ENCODE measurements at regions not wholly inside any gene's neighbourhood (a gene's known extent, or its start where the extent isn't known, plus 50 kb on each side); places are given as distances from the start of the nearest gene placed in this dataset.

DNA sequence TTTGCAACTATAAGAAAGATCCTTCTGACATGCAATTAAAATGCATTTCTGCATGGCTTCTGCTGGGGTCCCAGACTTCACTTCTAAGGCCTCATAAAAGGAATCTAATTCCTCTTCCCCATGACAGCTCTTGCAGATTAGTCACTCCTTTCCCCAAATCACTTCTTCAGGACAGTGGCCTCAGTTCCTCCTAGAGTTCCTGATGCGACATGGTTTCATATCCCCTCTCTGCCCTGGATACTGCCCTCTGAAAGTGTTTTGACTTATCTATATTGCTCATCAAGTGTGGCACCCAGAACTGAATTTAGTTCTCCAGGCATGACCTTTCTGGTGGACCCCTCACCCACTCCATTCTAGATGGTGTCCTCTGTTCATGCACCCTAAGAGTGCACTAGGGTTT, 238.1 kb downstream of the FOXO1 start:
- no peak for DNase-seq (ENCODE audit: low read depth in 4 of 4, low spot score in 3 of 4)

GRCh38 chr13:40429706-40430545, 236.5 kb downstream of the FOXO1 start:
- no peak for DNase-seq (ENCODE audit: low read depth in 4 of 4, low spot score in 3 of 4)

- DNase-seq (ENCODE audit: low read depth in 4 of 4, low spot score in 3 of 4): no peak
These were observed 234.1 kb downstream of the FOXO1 start for GRCh38 chr13:40432018-40432978.

DNA sequence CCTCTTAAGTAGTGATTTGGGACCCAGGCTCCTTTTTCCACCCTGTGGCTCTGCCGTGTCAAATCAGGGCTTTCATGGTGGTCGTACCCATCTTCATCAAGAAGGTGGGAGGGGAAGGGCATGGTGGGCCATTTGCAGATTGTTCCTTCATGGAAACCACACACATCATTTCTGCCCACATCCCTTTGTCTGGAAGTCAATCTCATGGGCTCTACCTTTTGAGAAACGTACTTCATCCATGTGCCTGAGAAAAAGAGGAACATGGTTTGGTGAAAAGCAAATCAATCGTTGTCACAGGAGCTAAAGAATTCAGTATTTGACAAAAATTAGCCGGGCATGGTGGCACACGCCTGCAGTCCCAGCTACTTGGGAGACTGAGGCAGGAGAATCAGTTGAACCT, 233.4 kb downstream of the FOXO1 start:
- DNase-seq (ENCODE audit: low read depth in 4 of 4, low spot score in 3 of 4): no peak

DNA sequence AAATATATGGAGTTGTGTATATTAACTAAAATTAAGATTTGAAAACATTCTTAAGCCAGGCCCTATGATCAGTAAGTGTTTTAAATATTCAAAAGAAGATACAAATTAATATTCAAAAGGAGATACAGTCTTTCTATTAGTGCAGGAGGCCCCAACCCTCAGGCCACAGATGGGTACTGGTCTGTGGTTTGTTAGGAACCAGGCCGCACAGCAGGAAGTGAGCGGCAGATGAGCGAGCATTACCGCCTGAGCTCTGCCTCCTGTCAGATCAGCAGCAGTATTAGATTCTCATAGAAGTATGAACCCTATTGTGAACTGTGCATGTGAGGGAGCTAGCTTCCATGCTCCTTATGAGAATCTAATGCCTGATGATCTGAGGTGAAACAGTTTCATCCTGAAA, 232.9 kb downstream of the FOXO1 start:
- DNase-seq (ENCODE audit: low read depth in 4 of 4, low spot score in 3 of 4): no peak

- no peak for DNase-seq (ENCODE audit: low read depth in 4 of 4, low spot score in 3 of 4)
These were observed 231.7 kb downstream of the FOXO1 start for GRCh38 chr13:40434516-40435397.

DNA sequence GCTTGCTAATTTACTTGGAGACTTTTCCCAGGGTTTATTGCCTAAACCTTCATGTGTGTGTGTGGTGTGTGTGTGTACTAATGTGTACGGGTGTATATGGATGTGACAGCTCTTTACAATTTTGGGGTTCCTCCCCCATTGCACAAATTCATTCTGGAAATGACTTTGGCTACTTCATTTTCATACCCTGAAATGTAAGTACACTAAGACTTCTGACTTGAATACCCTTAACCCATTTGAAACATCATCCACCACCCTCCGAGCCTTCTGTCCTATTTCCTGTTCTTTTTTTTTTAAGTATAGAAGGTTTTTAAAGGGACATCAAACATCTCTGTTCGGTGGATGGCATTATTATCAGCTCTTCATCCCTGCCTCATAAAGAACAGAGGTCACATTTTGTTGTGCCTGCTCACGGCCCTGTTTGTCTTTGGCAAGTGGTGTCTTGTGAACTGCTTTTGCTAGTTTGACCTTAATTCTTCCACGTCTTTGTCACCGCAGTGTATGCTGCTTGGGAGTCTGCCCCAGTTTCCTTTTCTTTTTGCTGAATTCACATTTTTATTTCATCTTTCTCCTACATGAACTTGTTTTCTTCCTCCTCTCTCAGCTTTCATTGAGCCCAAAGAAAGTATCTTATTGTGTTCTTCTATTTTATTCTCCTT, 228.3 kb downstream of the FOXO1 start:
- DNase-seq (ENCODE audit: low read depth in 4 of 4, low spot score in 3 of 4): no peak

- DNase-seq (ENCODE audit: low read depth in 4 of 4, low spot score in 3 of 4): no peak
These were observed 227.2 kb downstream of the FOXO1 start for GRCh38 chr13:40438999-40439797.

DNA sequence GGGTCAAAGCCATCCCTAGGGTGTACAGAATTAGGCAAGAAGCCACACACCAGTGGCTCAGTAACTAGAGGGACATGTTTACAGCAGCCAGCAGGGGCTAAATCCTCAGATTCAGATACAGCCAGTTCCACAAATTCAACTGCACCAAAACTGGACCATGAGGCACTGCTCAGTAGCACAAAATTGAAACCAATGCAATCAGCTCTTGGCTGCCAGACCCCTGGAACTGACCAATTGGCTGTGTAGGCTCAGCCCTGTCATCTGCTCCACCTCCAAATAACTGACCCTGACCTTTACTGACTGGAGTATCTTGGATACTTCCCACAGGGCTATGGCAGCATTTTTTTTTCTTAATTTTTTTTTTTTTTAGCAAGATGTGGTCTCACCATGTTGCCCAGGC, 226.5 kb downstream of the FOXO1 start:
- DNase-seq (ENCODE audit: low read depth in 4 of 4, low spot score in 3 of 4): no peak

GRCh38 chr13:40440990-40441820, 225.2 kb downstream of the FOXO1 start:
- DNase-seq (ENCODE audit: low read depth in 4 of 4, low spot score in 3 of 4): no peak

DNA sequence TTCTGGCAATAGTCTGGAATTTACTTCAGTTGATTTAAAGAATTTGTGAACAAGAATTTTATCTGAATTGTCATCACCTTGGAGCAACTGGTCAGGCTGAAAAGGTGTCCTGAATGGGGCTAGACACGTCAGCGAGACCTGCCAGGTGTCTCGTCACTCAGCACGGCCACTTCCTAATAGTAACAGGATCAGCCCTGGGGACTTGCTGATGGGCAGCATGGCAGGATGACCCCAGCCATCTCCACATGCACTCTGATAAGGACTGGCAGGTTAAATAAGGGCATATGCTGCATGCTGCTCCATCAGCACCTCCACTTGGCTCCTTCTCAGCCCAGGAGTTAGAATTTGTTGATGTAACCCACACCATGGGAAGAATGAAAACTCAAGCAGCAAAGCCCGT, 224.2 kb downstream of the FOXO1 start:
- no peak for DNase-seq (ENCODE audit: low read depth in 4 of 4, low spot score in 3 of 4)

DNA sequence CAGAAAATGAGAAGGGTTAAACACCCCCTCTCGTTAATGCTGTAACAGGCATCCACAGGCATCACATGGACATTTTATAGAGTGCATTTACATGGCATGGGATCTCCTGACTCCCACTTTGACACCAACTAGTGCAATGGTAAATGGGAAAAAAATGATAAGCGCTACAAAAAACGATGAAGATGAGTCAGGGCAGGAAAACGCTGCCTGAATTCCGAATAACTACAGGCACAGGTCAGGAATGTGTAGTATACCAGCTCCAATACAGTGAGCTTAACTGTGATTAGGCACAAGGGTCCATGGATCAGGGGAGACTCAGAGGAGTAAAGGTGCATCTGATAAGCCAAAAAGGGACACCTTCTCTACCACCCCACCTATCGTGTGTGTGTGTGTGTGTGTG, 223.6 kb downstream of the FOXO1 start:
- no peak for DNase-seq (ENCODE audit: low read depth in 4 of 4, low spot score in 3 of 4)

GRCh38 chr13:40444241-40444640, 222.2 kb downstream of the FOXO1 start:
- DNase-seq (ENCODE audit: low read depth in 4 of 4, low spot score in 3 of 4): no peak

DNA sequence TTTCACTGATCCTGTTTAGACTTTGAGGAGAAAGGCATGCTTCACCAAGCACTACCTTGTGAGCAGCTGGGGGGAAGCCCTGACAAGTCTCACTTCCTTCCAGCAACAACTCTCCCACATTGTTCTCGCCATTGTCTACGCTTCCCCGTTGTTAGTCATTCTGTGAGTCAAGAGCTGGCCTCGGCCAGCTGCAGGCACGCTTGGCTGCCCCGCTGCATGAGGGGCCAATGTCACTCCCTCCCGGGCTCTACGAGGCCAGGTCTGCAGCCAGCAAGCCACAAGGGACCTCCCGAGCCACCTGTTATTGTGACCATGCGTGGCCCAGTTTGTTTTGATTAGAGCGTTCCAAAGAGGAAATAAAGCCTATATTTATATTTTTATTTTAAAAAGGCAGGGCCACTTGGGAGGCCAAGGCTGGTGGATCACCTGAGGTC, 220.9 kb downstream of the FOXO1 start:
- DNase-seq (ENCODE audit: low read depth in 4 of 4, low spot score in 3 of 4): no peak

GRCh38 chr13:40446365-40446764, 220.1 kb downstream of the FOXO1 start:
- DNase-seq (ENCODE audit: low read depth in 4 of 4, low spot score in 3 of 4): no peak

GRCh38 chr13:40447857-40448256, 218.6 kb downstream of the FOXO1 start:
- no peak for DNase-seq (ENCODE audit: low read depth in 4 of 4, low spot score in 3 of 4)

DNA sequence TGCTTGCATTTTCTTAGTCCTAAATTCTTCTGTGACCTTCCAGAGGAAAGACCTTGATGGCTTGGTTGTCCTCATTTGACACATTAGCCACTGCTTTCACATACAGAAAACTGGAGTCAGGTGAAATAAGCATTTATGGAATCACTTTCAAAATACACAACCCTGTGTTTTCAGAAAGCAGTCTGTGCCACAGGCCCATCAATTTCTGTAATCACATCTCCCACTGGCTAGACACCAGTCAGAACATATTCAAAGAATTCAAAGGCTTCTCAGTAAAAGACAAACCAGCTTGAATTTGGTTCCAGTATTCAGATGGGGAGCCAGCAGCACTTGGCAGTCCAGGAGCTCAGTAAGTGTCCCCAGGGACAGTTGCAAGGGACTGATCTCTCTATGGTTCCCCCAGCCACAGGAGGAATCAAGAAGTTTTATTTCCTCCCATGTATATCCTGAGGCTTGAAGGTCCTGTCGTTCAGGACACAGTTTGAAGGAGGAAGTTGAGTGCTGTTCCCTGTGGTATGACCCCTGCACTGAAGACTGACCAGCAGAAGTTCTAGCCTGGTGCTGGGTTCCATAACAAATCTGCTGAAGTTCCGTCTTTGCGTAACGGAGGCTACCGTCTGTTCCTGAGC, 214.3 kb downstream of the FOXO1 start:
- DNase-seq (ENCODE audit: low read depth in 4 of 4, low spot score in 3 of 4): no peak

GRCh38 chr13:40452741-40453334, 213.6 kb downstream of the FOXO1 start:
- no peak for DNase-seq (ENCODE audit: low read depth in 4 of 4, low spot score in 3 of 4)

Measured in right renal pelvis (tissue), 4 donors.